IPS DF 6.9 (cell line): ENCODE measurements at regions not wholly inside any gene's neighbourhood (a gene's known extent, or its start where the extent isn't known, plus 50 kb on each side); places are given as distances from the start of the nearest gene placed in this dataset.

Source experiments
- DNase-seq: peaks from one replicate; pipeline ENCODE4 v3.0.0-alpha.2; 2013; ENCODE audit warnings: low read depth, low spot score
- H3K27ac ChIP-seq: one replicate; pipeline ENCODE4 v1.5.1; 2013; ENCODE audit warnings: low read length, control low read depth
- H3K27me3 ChIP-seq: 2 replicates; pipeline ENCODE4 v1.6.1; 2013; ENCODE audit warnings: mild to moderate bottlenecking, low read length; ENCODE audit not compliant: control insufficient read depth, insufficient read depth
- H3K36me3 ChIP-seq: 2 replicates; pipeline ENCODE4 v1.6.1; 2013; ENCODE audit warnings: low read length; ENCODE audit not compliant: control insufficient read depth, insufficient read depth
- H3K4me1 ChIP-seq: 2 replicates; pipeline ENCODE4 v1.6.1; 2013; ENCODE audit warnings: low read length; ENCODE audit not compliant: control insufficient read depth, insufficient read depth
- H3K4me3 ChIP-seq: 2 replicates; pipeline ENCODE4 v1.5.1; 2013; ENCODE audit warnings: mild to moderate bottlenecking, low read length
- H3K9me3 ChIP-seq: 2 replicates; pipeline ENCODE4 v1.6.1; 2013; ENCODE audit warnings: low read length, inconsistent platforms; ENCODE audit not compliant: control insufficient read depth, insufficient read depth
- WGBS: extraction: QIAGEN DNeasy Blood & Tissue Kit; methylation state at CpG from one replicate; pipeline ENCODE4 v1.1.7; 2013; ENCODE audit warnings: mixed read lengths, missing lambda C conversion rate; ENCODE audit not compliant: insufficient read length, insufficient coverage; 5-methylcytosine and 5-hydroxymethylcytosine counted together

GRCh38 chr14:59069163-59069854 is 119.2 kb upstream of the DAAM1 start:
- Histone ChIP-seq H3K4me1 (no peaks in the 10 kb centered on the region), H3K27ac (no peak overlapping the region), H3K4me3 (no peak overlapping the region), H3K27me3 (no peaks in the 10 kb centered on the region), H3K9me3 (no peaks in the 10 kb centered on the region), H3K36me3 (no peaks in the 10 kb centered on the region)
- DNase-seq, result no peak
- no CpG with 5 or more reads among the region's 9 CpGs for WGBS

- Histone ChIP-seq H3K9me3 (no peaks in the 10 kb centered on the region), H3K36me3 (no peaks in the 10 kb centered on the region), H3K4me3 (no peak overlapping the region), H3K27me3 (no peaks in the 10 kb centered on the region), H3K4me1 (no peaks in the 10 kb centered on the region), H3K27ac (no peak overlapping the region)
- DNase-seq, result no peak
- WGBS, result no CpG with 5 or more reads among the region's 2 CpGs
These were observed 113.0 kb upstream of the DAAM1 start for GRCh38 chr14:59075506-59075905.

GRCh38 chr14:59081720-59082119 is 106.7 kb upstream of the DAAM1 start:
- H3K27me3 ChIP-seq, result no peaks in the 10 kb centered on the region
- H3K4me3 ChIP-seq, result no peak overlapping the region
- no peak for DNase-seq

DNA sequence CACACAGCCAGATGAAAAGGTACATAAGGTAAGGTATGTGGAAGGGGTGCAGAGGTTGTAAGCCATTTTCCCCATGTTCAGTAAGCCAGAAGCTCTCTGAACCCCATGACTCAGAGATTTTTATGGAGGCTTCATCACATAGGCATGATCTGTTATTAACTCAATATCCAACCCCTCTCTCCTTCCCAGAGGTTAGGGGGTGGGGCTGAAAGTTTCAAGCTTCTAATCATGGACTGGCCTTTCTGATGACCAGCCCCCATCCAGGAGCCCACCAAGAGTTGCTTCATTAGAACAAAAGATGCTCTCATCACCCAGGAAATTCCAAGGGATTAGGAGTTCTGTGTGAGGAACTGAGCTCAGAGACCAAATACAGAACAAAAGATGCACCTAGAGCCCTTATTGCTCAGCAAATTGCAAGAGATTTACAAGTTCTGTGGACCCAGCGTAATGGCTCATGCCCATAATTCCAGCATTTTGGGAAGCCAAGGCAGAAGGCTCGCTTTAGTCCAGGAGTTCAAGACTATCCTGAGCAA is 103.2 kb upstream of the DAAM1 start:
- no peak overlapping the region for H3K27ac ChIP-seq
- no peaks in the 10 kb centered on the region for H3K4me1 ChIP-seq
- no peaks in the 10 kb centered on the region for H3K36me3 ChIP-seq
- no peak overlapping the region for H3K4me3 ChIP-seq
- no peaks in the 10 kb centered on the region for H3K9me3 ChIP-seq
- no CpG with 5 or more reads among the region's 2 CpGs for WGBS
- no peak for DNase-seq
- no peaks in the 10 kb centered on the region for H3K27me3 ChIP-seq

More at GRCh38 chr14:59081720-59082119, 106.7 kb upstream of the DAAM1 start:
- no peaks in the 10 kb centered on the region for H3K36me3 ChIP-seq
- H3K9me3 ChIP-seq, result no peaks in the 10 kb centered on the region
- H3K4me1 ChIP-seq, result no peaks in the 10 kb centered on the region
- no peak overlapping the region for H3K27ac ChIP-seq

- Histone ChIP-seq H3K27ac (no peak overlapping the region), H3K36me3 (no peaks in the 10 kb centered on the region), H3K9me3 (no peaks in the 10 kb centered on the region), H3K4me3 (no peak overlapping the region), H3K4me1 (no peaks in the 10 kb centered on the region), H3K27me3 (no peaks in the 10 kb centered on the region)
- DNase-seq, result no peak
- WGBS, result no CpG with 5 or more reads among the region's 5 CpGs
These were observed 102.1 kb upstream of the DAAM1 start for GRCh38 chr14:59086241-59086882.

DNA sequence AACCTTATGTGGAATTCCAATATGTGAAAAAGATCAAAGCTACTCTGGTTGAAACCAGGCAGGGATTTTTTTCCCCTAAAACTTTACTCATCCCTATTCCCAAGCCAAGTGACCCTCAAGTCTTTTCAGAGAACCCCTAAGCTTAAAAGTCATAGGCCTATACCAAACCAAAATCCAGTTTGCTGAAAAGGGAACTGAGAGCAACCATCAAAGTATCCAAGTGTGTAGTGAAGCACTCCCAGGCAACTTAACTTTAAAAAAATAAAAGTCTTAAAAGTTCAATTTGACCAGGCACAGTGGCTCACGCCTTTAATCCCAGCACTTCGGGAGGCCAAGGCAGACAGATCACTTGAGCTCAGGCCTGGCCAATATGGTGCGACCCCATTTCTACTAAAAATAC is 101.2 kb upstream of the DAAM1 start:
- Histone ChIP-seq H3K36me3 (no peaks in the 10 kb centered on the region), H3K4me3 (no peak overlapping the region), H3K27ac (no peak overlapping the region), H3K27me3 (no peaks in the 10 kb centered on the region), H3K4me1 (no peaks in the 10 kb centered on the region), H3K9me3 (no peaks in the 10 kb centered on the region)
- WGBS, result no CpG with 5 or more reads among the region's 3 CpGs
- DNase-seq, result no peak

DNA sequence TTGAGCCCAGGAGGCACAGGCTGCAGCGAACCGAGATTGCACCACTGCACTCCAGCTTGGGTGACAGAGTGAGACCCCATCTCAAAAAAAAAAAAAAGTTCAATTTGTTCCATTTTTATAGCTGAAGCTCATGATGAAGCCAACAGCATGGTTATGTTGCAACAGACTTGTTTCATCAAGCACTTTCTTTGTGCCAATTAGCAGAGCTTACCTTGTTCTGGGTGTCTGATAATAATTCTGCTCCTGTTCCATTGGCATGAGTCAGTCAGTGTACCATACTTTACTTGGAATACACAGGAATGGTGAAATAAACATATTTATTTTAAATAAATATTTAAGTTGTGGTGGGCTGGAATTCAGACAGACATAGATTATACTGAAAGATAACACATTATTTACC is 100.8 kb upstream of the DAAM1 start:
- H3K4me3 ChIP-seq, result no peak overlapping the region
- H3K36me3 ChIP-seq, result no peaks in the 10 kb centered on the region
- no peaks in the 10 kb centered on the region for H3K4me1 ChIP-seq
- no CpG with 5 or more reads among the region's 2 CpGs for WGBS
- H3K27ac ChIP-seq, result no peak overlapping the region
- DNase-seq, result no peak
- no peaks in the 10 kb centered on the region for H3K27me3 ChIP-seq
- no peaks in the 10 kb centered on the region for H3K9me3 ChIP-seq

DNA sequence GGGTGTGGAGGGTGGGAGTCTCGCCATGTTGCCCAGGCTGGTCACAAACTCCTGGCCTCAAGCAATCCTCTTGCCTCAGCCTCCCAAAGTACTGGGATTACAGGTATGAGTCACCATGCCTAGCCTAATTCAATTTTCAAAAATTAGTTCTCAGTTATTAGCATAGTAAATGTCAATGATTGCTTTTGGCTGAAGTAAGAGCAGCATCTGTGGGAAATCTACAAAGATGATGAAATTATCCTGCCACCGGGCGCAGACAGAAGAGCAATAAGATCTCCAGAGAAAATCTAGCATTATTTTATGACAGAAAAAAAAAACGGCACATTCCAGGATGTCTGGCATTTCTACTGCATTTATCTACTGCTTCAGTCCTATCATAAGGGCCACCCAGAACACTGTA is 97.9 kb upstream of the DAAM1 start:
- no CpG with 5 or more reads among the region's 4 CpGs for WGBS
- Histone ChIP-seq H3K4me1 (no peaks in the 10 kb centered on the region), H3K9me3 (no peaks in the 10 kb centered on the region), H3K27ac (no peak overlapping the region), H3K36me3 (no peaks in the 10 kb centered on the region), H3K27me3 (no peaks in the 10 kb centered on the region), H3K4me3 (no peak overlapping the region)
- no peak for DNase-seq

DNA sequence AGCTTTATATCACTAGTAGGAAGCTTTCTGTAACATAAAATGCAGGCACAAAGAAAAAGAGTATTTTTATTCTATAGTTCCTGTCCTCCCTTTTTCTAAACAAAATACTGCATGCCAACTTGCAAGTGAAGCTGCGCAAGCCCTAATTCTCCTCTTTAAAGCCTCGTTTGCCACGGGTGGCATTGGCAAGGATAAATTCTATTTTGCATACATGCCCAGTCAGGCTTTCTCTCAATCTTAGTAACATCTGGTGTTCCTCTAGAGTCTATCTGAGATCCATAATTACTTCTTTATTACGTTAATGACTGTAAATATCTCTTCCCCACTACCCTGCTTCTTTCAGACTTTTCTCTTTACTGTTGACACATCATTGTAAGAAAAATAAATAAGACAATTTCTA is 97.1 kb upstream of the DAAM1 start:
- Histone ChIP-seq H3K9me3 (no peaks in the 10 kb centered on the region), H3K4me1 (no peaks in the 10 kb centered on the region), H3K36me3 (no peaks in the 10 kb centered on the region), H3K27me3 (no peaks in the 10 kb centered on the region), H3K27ac (no peak overlapping the region), H3K4me3 (no peak overlapping the region)
- DNase-seq, result no peak
- no CpG with 5 or more reads among the region's 4 CpGs for WGBS

DNA sequence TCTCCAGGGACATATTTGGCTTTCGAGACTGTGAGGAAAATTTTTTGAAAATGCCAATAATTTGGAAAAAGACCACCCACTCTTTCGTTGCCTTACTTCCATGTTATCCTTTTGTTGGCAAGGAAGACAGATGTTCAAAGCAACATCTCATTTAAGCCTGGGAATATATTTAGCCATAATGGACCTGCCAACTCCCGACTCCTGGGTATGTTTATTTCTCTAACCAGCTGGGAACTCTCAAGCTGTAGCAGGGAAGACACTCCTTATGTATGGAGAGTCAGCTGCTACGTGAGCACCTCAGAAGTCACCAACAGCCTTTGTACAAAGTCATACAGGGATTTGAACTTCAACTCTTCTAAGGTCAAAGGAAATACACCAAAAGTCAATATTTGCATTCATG is 96.5 kb upstream of the DAAM1 start:
- Histone ChIP-seq H3K36me3 (no peaks in the 10 kb centered on the region), H3K4me1 (no peaks in the 10 kb centered on the region), H3K9me3 (no peaks in the 10 kb centered on the region), H3K27ac (no peak overlapping the region), H3K27me3 (no peaks in the 10 kb centered on the region), H3K4me3 (no peak overlapping the region)
- no CpG with 5 or more reads among the region's 4 CpGs for WGBS
- no peak for DNase-seq

DNA sequence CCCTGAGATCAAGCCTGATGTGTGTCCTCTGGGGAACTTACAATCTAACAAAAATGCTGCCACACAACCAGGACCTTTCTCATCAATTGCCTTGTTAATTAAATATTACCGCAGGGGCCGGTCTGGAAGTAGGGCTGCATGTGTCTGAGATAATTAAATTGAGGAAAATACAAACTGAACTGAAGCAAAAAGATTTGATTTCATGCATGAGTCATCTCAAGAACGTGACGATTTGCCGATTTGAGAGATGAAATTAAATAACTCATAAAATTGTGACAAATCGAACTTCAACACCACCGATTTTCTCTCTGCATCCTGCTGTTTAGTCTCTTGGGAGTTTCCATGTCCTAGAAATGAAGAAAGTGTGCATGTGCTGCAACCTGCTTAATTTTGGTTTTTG is 94.6 kb upstream of the DAAM1 start:
- Histone ChIP-seq H3K9me3 (no peaks in the 10 kb centered on the region), H3K27me3 (no peaks in the 10 kb centered on the region), H3K4me3 (no peak overlapping the region), H3K27ac (no peak overlapping the region), H3K4me1 (no peaks in the 10 kb centered on the region), H3K36me3 (no peaks in the 10 kb centered on the region)
- WGBS, result no CpG with 5 or more reads among the region's 7 CpGs
- DNase-seq, result no peak
